ENCODE measurements at regions not wholly inside any gene's neighbourhood (a gene's known extent, or its start where the extent isn't known, plus 50 kb on each side); places are given as distances from the start of the nearest gene placed in this dataset.

GRCh38 chr20:12808006-12808567 lies 200.7 kb upstream of the SPTLC3 start:
- no peak overlapping the region for H3K4me3 ChIP-seq (replicated peaks; ENCODE audit: low read depth, low read length)
- DNase-seq (ENCODE audit: extremely low read depth, low read depth): no peak
- TF ChIP-seq CTCF (IDR thresholded peaks at IDR 0.05; ENCODE audit: low read depth, low read length, missing control alignments): no peak

- no peak overlapping the region for H3K4me3 ChIP-seq (replicated peaks; ENCODE audit: low read depth, low read length)
- no peak for TF ChIP-seq CTCF (IDR thresholded peaks at IDR 0.05; ENCODE audit: low read depth, low read length, missing control alignments)
- DNase-seq (ENCODE audit: extremely low read depth, low read depth): no peak
Measured at GRCh38 chr20:12815231-12815768, 193.5 kb upstream of the SPTLC3 start.

DNA sequence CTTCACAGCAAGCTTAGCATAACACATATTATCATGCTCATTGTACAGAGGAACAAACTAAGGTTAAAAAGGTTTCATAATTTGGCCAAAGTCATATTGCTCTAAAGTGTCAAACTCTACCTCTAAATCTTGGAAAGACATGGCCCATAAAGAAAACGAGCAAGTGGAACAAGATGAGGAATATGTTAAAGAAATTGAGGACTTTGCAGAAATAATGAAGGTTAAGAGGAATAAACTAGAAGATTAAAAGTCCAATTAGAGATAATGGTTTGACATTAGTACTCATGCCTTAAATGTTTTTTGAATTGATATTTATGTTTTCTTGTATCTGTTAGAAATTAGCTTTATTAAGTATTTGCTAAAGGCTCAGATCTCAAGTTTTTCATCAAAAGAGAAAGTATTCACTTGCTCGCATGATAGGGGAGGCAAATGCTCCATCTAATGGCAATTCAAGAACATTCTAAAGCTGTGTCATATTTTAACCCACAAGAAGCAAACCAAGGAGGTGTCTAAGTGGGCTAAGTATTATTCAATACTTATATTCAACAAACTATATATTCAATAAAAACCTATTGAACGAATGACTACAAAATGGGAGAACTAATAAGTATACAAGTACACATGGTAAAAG lies 192.9 kb upstream of the SPTLC3 start:
- H3K4me3 ChIP-seq (replicated peaks; ENCODE audit: low read depth, low read length): no peak overlapping the region
- no peak for TF ChIP-seq CTCF (IDR thresholded peaks at IDR 0.05; ENCODE audit: low read depth, low read length, missing control alignments)
- no peak for DNase-seq (ENCODE audit: extremely low read depth, low read depth)

DNA sequence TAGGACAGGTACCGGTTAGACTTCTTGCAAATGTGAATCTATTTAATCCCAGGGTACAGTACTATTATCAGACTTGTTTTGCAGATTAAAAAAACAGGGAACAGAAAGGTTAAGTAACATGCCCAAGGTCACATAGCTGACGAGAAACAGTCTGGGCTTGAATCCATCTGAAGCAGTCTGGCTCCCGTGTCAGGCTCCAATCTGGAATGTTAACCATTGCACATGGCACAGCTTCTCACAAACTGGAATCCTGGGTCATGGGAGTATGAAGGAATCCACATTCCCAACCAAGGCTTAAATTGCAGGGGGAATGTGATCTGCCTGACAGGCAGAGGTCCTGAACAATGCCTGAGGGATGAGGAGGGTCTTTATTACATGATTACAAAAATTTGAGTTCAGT lies 187.5 kb upstream of the SPTLC3 start:
- TF ChIP-seq CTCF (IDR thresholded peaks at IDR 0.05; ENCODE audit: low read depth, low read length, missing control alignments): no peak
- no peak for DNase-seq (ENCODE audit: extremely low read depth, low read depth)

GRCh38 chr20:12823734-12824133 lies 185.0 kb upstream of the SPTLC3 start:
- no peak for DNase-seq (ENCODE audit: extremely low read depth, low read depth)
- TF ChIP-seq CTCF (IDR thresholded peaks at IDR 0.05; ENCODE audit: low read depth, low read length, missing control alignments): no peak
- H3K4me3 ChIP-seq (replicated peaks; ENCODE audit: low read depth, low read length): no peak overlapping the region

More for the DNA sequence above, 187.5 kb upstream of the SPTLC3 start:
- H3K4me3 ChIP-seq (replicated peaks; ENCODE audit: low read depth, low read length): no peak overlapping the region

GRCh38 chr20:12824328-12825225 lies 184.2 kb upstream of the SPTLC3 start:
- no peak for DNase-seq (ENCODE audit: extremely low read depth, low read depth)

More at GRCh38 chr20:12824328-12825225, 184.2 kb upstream of the SPTLC3 start:
- H3K4me3 ChIP-seq (replicated peaks; ENCODE audit: low read depth, low read length): no peak overlapping the region
- TF ChIP-seq CTCF (IDR thresholded peaks at IDR 0.05; ENCODE audit: low read depth, low read length, missing control alignments): no peak
